GM12878 (cell line): ENCODE measurements at regions not wholly inside any gene's neighbourhood (a gene's known extent, or its start where the extent isn't known, plus 50 kb on each side); places are given as distances from the start of the nearest gene placed in this dataset.
"Not testable (repeated sequence)": the region's sequence is repeated elsewhere in the genome, so short reads cannot be mapped to it uniquely, and the experiment has no call there.

Experiments
- ATAC-seq: fragments of 200-7000 bp; cut with Tn5 transposase; 3 replicates; pipeline ENCODE4 v1.9.1; 2020; ENCODE audit warnings: mild to moderate bottlenecking, moderate library complexity
- BruUV-seq: library from RNA; stranded (reverse); fragments of 400-500 nt; replicated peaks from 2 replicates; lab custom pipeline; 2021; lab: Mats Ljungman, UMichigan
- CTCF ChIA-PET: fragments of 300-600 bp; sonication (Branson Sonifier 250); formaldehyde crosslinking; extraction: SDS; loops from one replicate; lab custom pipeline; 2021; ENCODE audit warnings: inconsistent platforms; lab: Yijun Ruan, JAX
- POLR2A ChIA-PET: fragments of 350-600 bp; formaldehyde crosslinking; extraction: SDS; loops from one replicate; lab custom pipeline; 2021; ENCODE audit warnings: inconsistent platforms; lab: Charles Lee
- RAD21 ChIA-PET: fragments of 300-600 bp; sonication (Branson Sonifier 250); formaldehyde crosslinking; loops from one replicate; lab custom pipeline; 2023; ENCODE audit warnings: antibody characterized with exemption; ENCODE audit not compliant: unreplicated experiment; lab: Charles Lee
- SMC1A ChIA-PET: fragments of 300-600 bp; sonication (Branson Sonifier 250); formaldehyde crosslinking; loops from one replicate; lab custom pipeline; 2023; ENCODE audit not compliant: unreplicated experiment, uncharacterized antibody; lab: Charles Lee
- DNase-seq: peaks from one replicate; pipeline ENCODE4 v3.0.0-alpha.2; 2011; ENCODE audit warnings: low read depth, low spot score
- FAIRE-seq: peaks from 3 replicates; lab custom pipeline; 2011; peaks lifted over from hg19 to GRCh38; lab: Jason Lieb, UNC
- H2AFZ ChIP-seq: 2 replicates; pipeline ENCODE4 v1.6.0; 2011; ENCODE audit warnings: low read depth, low read length, control low read depth; ENCODE audit not compliant: control insufficient read depth
- H3K27ac ChIP-seq: 2 replicates; pipeline ENCODE4 v1.5.1; 2011; ENCODE audit warnings: control low read depth; ENCODE audit not compliant: control insufficient read depth, insufficient read depth
- H3K27me3 ChIP-seq, 2 experiments: replicated peaks in 1 of 2; 2 replicates each; pipeline versions ENCODE4 v1.6.0 to v1.6.1; 2011; ENCODE audit warnings: low read length in 1 of 2; ENCODE audit not compliant: control insufficient read depth in 2 of 2, insufficient read depth in 2 of 2
- H3K36me3 ChIP-seq, 2 experiments: 2 replicates each; pipeline ENCODE4 v1.5.1; 2011; ENCODE audit warnings: low read length in 1 of 2; ENCODE audit not compliant: control insufficient read depth in 2 of 2, insufficient read depth in 2 of 2
- H3K4me1 ChIP-seq: 2 replicates; pipeline ENCODE4 v1.6.1; 2011; ENCODE audit warnings: mild to moderate bottlenecking, low read length, moderate library complexity, mixed read lengths; ENCODE audit not compliant: control insufficient read depth, insufficient read depth
- H3K4me2 ChIP-seq: 2 replicates; pipeline ENCODE4 v1.6.0; 2011; ENCODE audit warnings: control low read depth; ENCODE audit not compliant: control insufficient read depth, insufficient read depth
- H3K4me3 ChIP-seq: fragments of 200-600 bp; sonication (generic); 2 replicates; pipeline ENCODE4 v1.5.1; 2016
- H3K79me2 ChIP-seq: 2 replicates; pipeline ENCODE4 v1.6.0; 2011; ENCODE audit warnings: low read length; ENCODE audit not compliant: control insufficient read depth, insufficient read depth
- H3K9ac ChIP-seq: 2 replicates; pipeline ENCODE4 v1.8.0; 2011; ENCODE audit warnings: low read length, control low read depth, mixed read lengths; ENCODE audit not compliant: control insufficient read depth, insufficient read depth
- H3K9me3 ChIP-seq: replicated peaks from 3 replicates; pipeline ENCODE4 v1.5.1; 2011; ENCODE audit warnings: mild to moderate bottlenecking, low read length; ENCODE audit not compliant: control insufficient read depth, insufficient read depth
- H4K20me1 ChIP-seq: 2 replicates; pipeline ENCODE4 v1.6.0; 2011; ENCODE audit not compliant: control insufficient read depth, insufficient read depth
- WGBS: methylation state at CpG from one replicate; pipeline ENCODE4 v1.1.6; 2016; ENCODE audit warnings: low lambda C conversion rate; ENCODE audit not compliant: insufficient replicate concordance, insufficient coverage; ENCODE audit errors: missing lambda C conversion rate; 5-methylcytosine and 5-hydroxymethylcytosine counted together
- in situ Hi-C: fragments of 300-500 bp; cut with MboI; formaldehyde crosslinking; loops from 9 replicates; pipeline ENCODE4 v1.14.3; 2018; ENCODE audit warnings: mixed read lengths
- intact Hi-C: fragments of 100-400 bp; cut with micrococcal nuclease; formaldehyde crosslinking; loops from one replicate; pipeline ENCODE4 v1.14.2; 2022; ENCODE audit not compliant: unreplicated experiment

GRCh38 chr13:21263909-21264308 is 87.5 kb downstream of the MRPL57 start:
- H3K4me2 ChIP-seq, SMC1A ChIA-PET, H3K9ac ChIP-seq, H3K27me3 ChIP-seq, H3K79me2 ChIP-seq, intact Hi-C loops, in situ Hi-C loops, H2AFZ ChIP-seq, H4K20me1 ChIP-seq, H3K4me3 ChIP-seq, ATAC-seq, H3K27ac ChIP-seq, POLR2A ChIA-PET, H3K9me3 ChIP-seq, BruUV-seq, H3K4me1 ChIP-seq, DNase-seq, CTCF ChIA-PET, H3K36me3 ChIP-seq: not testable (repeated sequence)
- WGBS = 27% methylated on average over 2 of the region's 4 CpGs
- RAD21 ChIA-PET = interaction anchor here (0.7 kb wide), 1 partner anchor 84 kb away, joined by 3 read pairs; no protein-coding TSS in a partner anchor
- FAIRE-seq = peak; percentile 23

- BruUV-seq, FAIRE-seq, in situ Hi-C loops, H3K4me3 ChIP-seq, POLR2A ChIA-PET, intact Hi-C loops, RAD21 ChIA-PET, H3K79me2 ChIP-seq, H3K27ac ChIP-seq, H3K4me1 ChIP-seq, H3K9ac ChIP-seq, H3K36me3 ChIP-seq, H4K20me1 ChIP-seq, H3K4me2 ChIP-seq, CTCF ChIA-PET, H3K9me3 ChIP-seq, SMC1A ChIA-PET, H3K27me3 ChIP-seq, H2AFZ ChIP-seq, DNase-seq, ATAC-seq: not testable (repeated sequence)
- WGBS = 0% methylated on average over 1 of the region's 1 CpG
Measured at GRCh38 chr13:21268485-21268884, 92.0 kb downstream of the MRPL57 start.

DNA sequence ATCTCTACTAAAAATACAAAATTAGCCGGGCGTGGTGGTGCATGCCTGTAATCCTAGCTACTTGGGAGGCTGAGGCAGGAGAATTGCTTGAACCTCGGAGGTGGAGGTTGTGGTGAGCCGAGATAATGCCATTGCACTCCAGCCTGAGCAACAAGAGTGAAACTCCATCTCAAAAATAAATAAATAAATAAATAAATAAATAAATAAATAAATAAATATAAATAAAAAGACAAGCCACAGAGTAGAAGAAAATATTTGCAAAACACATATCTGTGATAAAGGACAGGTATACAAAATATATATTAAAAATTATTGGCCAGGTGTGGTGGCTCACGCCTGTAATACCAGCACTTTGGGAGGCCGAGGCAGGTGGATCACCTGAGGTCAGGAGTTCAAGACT is 96.0 kb downstream of the MRPL57 start:
- FAIRE-seq, H3K4me3 ChIP-seq, intact Hi-C loops, H3K27me3 ChIP-seq, in situ Hi-C loops, POLR2A ChIA-PET, RAD21 ChIA-PET, H3K9ac ChIP-seq, H3K4me2 ChIP-seq, H3K79me2 ChIP-seq, BruUV-seq, ATAC-seq, H2AFZ ChIP-seq, H3K36me3 ChIP-seq, H3K9me3 ChIP-seq, DNase-seq, H3K4me1 ChIP-seq, SMC1A ChIA-PET, H4K20me1 ChIP-seq, H3K27ac ChIP-seq: not testable (repeated sequence)
- WGBS = 48% methylated on average over 6 of the region's 6 CpGs
- CTCF ChIA-PET = interaction anchor here (1.4 kb wide), 2 partner anchors 204 to 329 kb away, joined by 4 to 6 read pairs; no protein-coding TSS in a partner anchor

GRCh38 chr13:21274457-21274856 is 98.0 kb downstream of the MRPL57 start:
- CTCF ChIA-PET = not testable (repeated sequence)

More at GRCh38 chr13:21274457-21274856, 98.0 kb downstream of the MRPL57 start:
- H3K36me3 ChIP-seq, H3K27me3 ChIP-seq, H3K4me2 ChIP-seq, DNase-seq, H3K9me3 ChIP-seq, FAIRE-seq, in situ Hi-C loops, H2AFZ ChIP-seq, ATAC-seq, H3K4me3 ChIP-seq, BruUV-seq, intact Hi-C loops, H3K9ac ChIP-seq, H3K79me2 ChIP-seq, H4K20me1 ChIP-seq, H3K4me1 ChIP-seq, RAD21 ChIA-PET, SMC1A ChIA-PET, POLR2A ChIA-PET, H3K27ac ChIP-seq: not testable (repeated sequence)
- 11% methylated on average over 4 of the region's 4 CpGs for WGBS
